PC-3 (cell line): ENCODE measurements at regions not wholly inside any gene's neighbourhood (a gene's known extent, or its start where the extent isn't known, plus 50 kb on each side); places are given as distances from the start of the nearest gene placed in this dataset.

Experiments
- ATAC-seq: fragments of 200-7000 bp; cut with Tn5 transposase; 2 replicates; pipeline ENCODE4 v1.9.1; 2020; ENCODE audit warnings: mild to moderate bottlenecking, moderate library complexity
- BruUV-seq: library from RNA; stranded (reverse); fragments of 400-500 nt; replicated peaks from 2 replicates; lab custom pipeline; 2021; lab: Mats Ljungman, UMichigan
- CTCF ChIA-PET: fragments of 300-600 bp; sonication (Branson Sonifier 250); formaldehyde crosslinking; loops from one replicate; lab custom pipeline; 2022; ENCODE audit warnings: antibody characterized with exemption; lab: Charles Lee
- POLR2A ChIA-PET: fragments of 300-600 bp; sonication (Branson Sonifier 250); formaldehyde crosslinking; loops from one replicate; lab custom pipeline; 2022; ENCODE audit warnings: antibody characterized with exemption; ENCODE audit not compliant: unreplicated experiment; lab: Charles Lee
- DNase-seq: peaks from one replicate; pipeline ENCODE4 v3.0.0-alpha.2; 2015
- H2AFZ ChIP-seq: fragments of 300-600 bp; sonication (generic); 2 replicates; pipeline ENCODE4 v1.6.0; 2016; ENCODE audit warnings: antibody characterized with exemption, low read length
- H3F3A ChIP-seq: fragments of 300-600 bp; sonication (generic); one replicate; pipeline ENCODE4 v1.6.0; 2017; ENCODE audit warnings: antibody characterized with exemption, low read length, control low read depth, mild to moderate bottlenecking; ENCODE audit not compliant: unreplicated experiment
- H3K27ac ChIP-seq: fragments of 300-600 bp; sonication (generic); 2 replicates; pipeline ENCODE4 v1.5.1; 2016; ENCODE audit warnings: mild to moderate bottlenecking, low read length
- H3K27me3 ChIP-seq: fragments of 300-600 bp; sonication (generic); 2 replicates; pipeline ENCODE4 v1.6.1; 2016; ENCODE audit warnings: low read length, mixed read lengths
- H3K36me3 ChIP-seq: fragments of 300-600 bp; sonication (generic); 2 replicates; pipeline ENCODE4 v1.6.1; 2016; ENCODE audit warnings: low read depth, mixed run types, low read length, mixed read lengths
- H3K4me1 ChIP-seq: fragments of 300-600 bp; sonication (generic); 2 replicates; pipeline ENCODE4 v1.5.1; 2016; ENCODE audit warnings: low read length; ENCODE audit not compliant: insufficient read depth
- H3K4me2 ChIP-seq: fragments of 300-600 bp; sonication (generic); 2 replicates; pipeline ENCODE4 v1.6.0; 2016; ENCODE audit warnings: low read length
- H3K4me3 ChIP-seq: fragments of 300-600 bp; sonication (generic); 2 replicates; pipeline ENCODE4 v1.5.1; 2016; ENCODE audit warnings: mild to moderate bottlenecking, low read length, mixed read lengths
- H3K79me2 ChIP-seq: fragments of 300-600 bp; sonication (generic); 2 replicates; pipeline ENCODE4 v1.6.1; 2017; ENCODE audit warnings: low read length, mixed read lengths
- H3K9ac ChIP-seq: fragments of 300-600 bp; sonication (generic); 2 replicates; pipeline ENCODE4 v1.6.0; 2016; ENCODE audit warnings: mild to moderate bottlenecking, low read length
- H3K9me2 ChIP-seq: fragments of 300-600 bp; sonication (generic); replicated peaks from 2 replicates; pipeline ENCODE4 v1.6.1; 2016; ENCODE audit warnings: mixed run types, low read length, mixed read lengths
- H3K9me3 ChIP-seq: fragments of 300-600 bp; sonication (generic); 2 replicates; pipeline ENCODE4 v1.6.1; 2016; ENCODE audit warnings: low read length, mixed read lengths
- H4K20me1 ChIP-seq: fragments of 300-600 bp; sonication (generic); 2 replicates; pipeline ENCODE4 v1.6.1; 2016; ENCODE audit warnings: low read length, mixed read lengths
- EZH2 ChIP-seq: fragments of 300-600 bp; sonication (generic); IDR thresholded peaks from one replicate; pipeline ENCODE4 v1.6.1; 2017; ENCODE audit warnings: antibody characterized with exemption, mild to moderate bottlenecking, low read length; ENCODE audit not compliant: unreplicated experiment
- EZH2phosphoT487 ChIP-seq: fragments of 300-600 bp; sonication (generic); IDR thresholded peaks from 2 replicates; pipeline ENCODE4 v1.6.1; 2018; ENCODE audit warnings: mild to moderate bottlenecking, antibody characterized with exemption, low read length, borderline replicate concordance
- intact Hi-C: fragments of 100-400 bp; cut with micrococcal nuclease; formaldehyde crosslinking; loops from 2 replicates; pipeline ENCODE4 v1.9.0; 2023
- TF ChIP-seq, protein P1 (sequence below): fragments of 300-600 bp; sonication (generic); conservative IDR thresholded peaks from 2 replicates; pipeline ENCODE4 v1.5.1; 2017; ENCODE audit warnings: antibody characterized with exemption, low read depth, mild to moderate bottlenecking, low read length

DNA sequence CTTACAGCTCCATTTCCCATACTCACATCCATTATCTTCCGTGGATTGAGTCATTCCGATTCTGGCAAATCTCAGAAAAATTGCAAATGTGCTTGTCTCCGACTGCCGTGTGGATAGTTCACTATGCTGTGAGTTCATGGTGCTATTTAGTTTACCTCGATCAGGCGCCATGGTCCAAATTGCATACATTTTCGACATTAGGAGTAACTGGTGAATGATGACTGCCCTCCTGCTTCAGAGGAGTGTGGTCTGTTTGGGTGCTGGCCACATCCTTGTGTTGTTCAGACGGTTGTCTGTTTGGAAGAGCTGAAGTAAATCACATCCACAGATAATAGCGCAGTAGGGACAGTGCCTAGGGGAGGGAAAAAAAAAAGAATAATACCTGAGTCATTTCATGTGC, 439.5 kb downstream of the ZNF516 start:
- DNase-seq (no peak), ATAC-seq (no peak)
- Histone ChIP-seq H3K9ac (no peak overlapping the region), H3K27me3 (peaks cover 97% of the 10 kb centered on the region), H2AFZ (no peak overlapping the region), H3K27ac (no peak overlapping the region), H3K4me1 (no peaks in the 10 kb centered on the region), H3K9me3 (no peaks in the 10 kb centered on the region), H3K4me2 (no peak overlapping the region), H4K20me1 (no peaks in the 10 kb centered on the region), H3F3A (no peaks in the 10 kb centered on the region), H3K79me2 (no peaks in the 10 kb centered on the region), H3K36me3 (no peaks in the 10 kb centered on the region), H3K9me2 (no peaks in the 10 kb centered on the region), H3K4me3 (no peak overlapping the region)
- TF ChIP-seq, protein P1, sequence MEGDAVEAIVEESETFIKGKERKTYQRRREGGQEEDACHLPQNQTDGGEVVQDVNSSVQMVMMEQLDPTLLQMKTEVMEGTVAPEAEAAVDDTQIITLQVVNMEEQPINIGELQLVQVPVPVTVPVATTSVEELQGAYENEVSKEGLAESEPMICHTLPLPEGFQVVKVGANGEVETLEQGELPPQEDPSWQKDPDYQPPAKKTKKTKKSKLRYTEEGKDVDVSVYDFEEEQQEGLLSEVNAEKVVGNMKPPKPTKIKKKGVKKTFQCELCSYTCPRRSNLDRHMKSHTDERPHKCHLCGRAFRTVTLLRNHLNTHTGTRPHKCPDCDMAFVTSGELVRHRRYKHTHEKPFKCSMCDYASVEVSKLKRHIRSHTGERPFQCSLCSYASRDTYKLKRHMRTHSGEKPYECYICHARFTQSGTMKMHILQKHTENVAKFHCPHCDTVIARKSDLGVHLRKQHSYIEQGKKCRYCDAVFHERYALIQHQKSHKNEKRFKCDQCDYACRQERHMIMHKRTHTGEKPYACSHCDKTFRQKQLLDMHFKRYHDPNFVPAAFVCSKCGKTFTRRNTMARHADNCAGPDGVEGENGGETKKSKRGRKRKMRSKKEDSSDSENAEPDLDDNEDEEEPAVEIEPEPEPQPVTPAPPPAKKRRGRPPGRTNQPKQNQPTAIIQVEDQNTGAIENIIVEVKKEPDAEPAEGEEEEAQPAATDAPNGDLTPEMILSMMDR = no peak
- TF ChIP-seq EZH2 = no peak
- no peak for TF ChIP-seq EZH2phosphoT487
- no TSS peak for BruUV-seq
- POLR2A ChIA-PET = no interaction called here
- intact Hi-C loops = no loop called here
- CTCF ChIA-PET = no interaction called here

DNA sequence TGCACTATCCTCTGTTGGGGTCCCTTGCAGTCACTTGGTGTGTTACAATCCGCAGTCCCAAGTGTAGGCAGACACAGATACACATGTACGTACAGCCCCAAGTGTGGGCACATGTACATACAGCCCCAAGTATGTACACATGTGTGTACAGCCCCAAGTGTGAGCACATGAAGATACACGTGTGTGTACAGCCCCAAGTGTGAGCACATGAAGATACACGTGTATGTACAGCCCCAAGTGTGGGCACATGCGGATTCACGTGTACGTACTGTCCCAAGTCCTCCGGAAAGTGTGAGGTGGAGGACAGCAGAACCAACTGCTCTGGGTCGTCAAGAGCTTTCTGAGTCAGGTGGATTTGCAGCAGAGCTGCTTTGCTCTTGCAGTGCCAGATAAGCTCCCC, 440.0 kb downstream of the ZNF516 start:
- H3F3A ChIP-seq = no peaks in the 10 kb centered on the region
- CTCF ChIA-PET = no interaction called here
- POLR2A ChIA-PET = no interaction called here
- no peaks in the 10 kb centered on the region for H3K79me2 ChIP-seq
- H3K27me3 ChIP-seq = peaks cover 93% of the 10 kb centered on the region
- H3K9ac ChIP-seq = no peak overlapping the region
- BruUV-seq = no TSS peak
- no peak overlapping the region for H3K4me3 ChIP-seq
- H3K36me3 ChIP-seq = no peaks in the 10 kb centered on the region
- no peak overlapping the region for H3K4me2 ChIP-seq
- DNase-seq (no peak), ATAC-seq (no peak)
- TF ChIP-seq EZH2phosphoT487 = no peak
- TF ChIP-seq, protein P1 = no peak
- TF ChIP-seq EZH2 = no peak
- no peak overlapping the region for H2AFZ ChIP-seq
- no peak overlapping the region for H3K27ac ChIP-seq
- H3K9me3 ChIP-seq = no peaks in the 10 kb centered on the region
- H4K20me1 ChIP-seq = no peaks in the 10 kb centered on the region
- no peaks in the 10 kb centered on the region for H3K4me1 ChIP-seq
- H3K9me2 ChIP-seq = no peaks in the 10 kb centered on the region
- intact Hi-C loops = no loop called here

DNA sequence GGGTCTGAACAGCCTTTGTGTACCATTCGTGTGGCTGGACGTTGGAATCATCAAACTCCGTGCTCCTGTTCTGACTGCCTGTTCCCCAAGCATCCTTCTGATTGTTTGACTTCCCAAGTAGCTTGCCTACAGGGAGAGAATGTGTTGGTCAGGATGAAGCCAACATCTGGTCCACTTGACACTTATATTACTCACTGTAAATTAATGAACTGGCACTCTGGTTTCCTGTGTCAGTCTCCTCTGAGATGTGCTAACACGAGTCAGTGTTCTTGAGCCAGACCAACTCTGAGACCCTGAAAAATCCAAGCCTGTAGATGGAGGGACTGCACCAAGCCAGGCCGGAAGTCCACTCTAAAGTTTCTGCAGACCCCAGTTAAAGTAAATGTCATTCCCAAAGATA, 440.9 kb downstream of the ZNF516 start:
- Histone ChIP-seq H4K20me1 (no peaks in the 10 kb centered on the region), H3K27ac (no peak overlapping the region), H3K9ac (no peak overlapping the region), H3K4me2 (no peak overlapping the region), H3K36me3 (no peaks in the 10 kb centered on the region), H3F3A (no peaks in the 10 kb centered on the region), H3K27me3 (peaks cover 84% of the 10 kb centered on the region), H3K4me3 (no peak overlapping the region), H3K9me2 (no peaks in the 10 kb centered on the region), H3K4me1 (no peaks in the 10 kb centered on the region), H3K79me2 (no peaks in the 10 kb centered on the region), H2AFZ (no peak overlapping the region), H3K9me3 (no peaks in the 10 kb centered on the region)
- no TSS peak for BruUV-seq
- CTCF ChIA-PET = no interaction called here
- POLR2A ChIA-PET = no interaction called here
- no peak for ATAC-seq
- intact Hi-C loops = no loop called here
- TF ChIP-seq, protein P1 = no peak
- TF ChIP-seq EZH2 = no peak
- no peak for TF ChIP-seq EZH2phosphoT487
- DNase-seq = no peak
